GM12878 (cell line): ENCODE measurements at regions not wholly inside any gene's neighbourhood (a gene's known extent, or its start where the extent isn't known, plus 50 kb on each side); places are given as distances from the start of the nearest gene placed in this dataset.
A peak's percentile ranks its signal among the peaks of the same experiment; 100 is the strongest.

ENCODE experiments used
- ATAC-seq: fragments of 200-7000 bp; cut with Tn5 transposase; 3 replicates; pipeline ENCODE4 v1.9.1; 2020; ENCODE audit warnings: mild to moderate bottlenecking, moderate library complexity
- BruUV-seq: library from RNA; stranded (reverse); fragments of 400-500 nt; replicated peaks from 2 replicates; lab custom pipeline; 2021; lab: Mats Ljungman, UMichigan
- CTCF ChIA-PET: fragments of 300-600 bp; sonication (Branson Sonifier 250); formaldehyde crosslinking; extraction: SDS; loops from one replicate; lab custom pipeline; 2021; ENCODE audit warnings: inconsistent platforms; lab: Yijun Ruan, JAX
- POLR2A ChIA-PET: fragments of 350-600 bp; formaldehyde crosslinking; extraction: SDS; loops from one replicate; lab custom pipeline; 2021; ENCODE audit warnings: inconsistent platforms; lab: Charles Lee
- RAD21 ChIA-PET: fragments of 300-600 bp; sonication (Branson Sonifier 250); formaldehyde crosslinking; loops from one replicate; lab custom pipeline; 2023; ENCODE audit warnings: antibody characterized with exemption; ENCODE audit not compliant: unreplicated experiment; lab: Charles Lee
- SMC1A ChIA-PET: fragments of 300-600 bp; sonication (Branson Sonifier 250); formaldehyde crosslinking; loops from one replicate; lab custom pipeline; 2023; ENCODE audit not compliant: unreplicated experiment, uncharacterized antibody; lab: Charles Lee
- DNase-seq: peaks from one replicate; pipeline ENCODE4 v3.0.0-alpha.2; 2011; ENCODE audit warnings: low read depth, low spot score
- FAIRE-seq: peaks from 3 replicates; lab custom pipeline; 2011; peaks lifted over from hg19 to GRCh38; lab: Jason Lieb, UNC
- H2AFZ ChIP-seq: 2 replicates; pipeline ENCODE4 v1.6.0; 2011; ENCODE audit warnings: low read depth, low read length, control low read depth; ENCODE audit not compliant: control insufficient read depth
- H3K27ac ChIP-seq: 2 replicates; pipeline ENCODE4 v1.5.1; 2011; ENCODE audit warnings: control low read depth; ENCODE audit not compliant: control insufficient read depth, insufficient read depth
- H3K27me3 ChIP-seq, 2 experiments: replicated peaks in 1 of 2; 2 replicates each; pipeline versions ENCODE4 v1.6.0 to v1.6.1; 2011; ENCODE audit warnings: low read length in 1 of 2; ENCODE audit not compliant: control insufficient read depth in 2 of 2, insufficient read depth in 2 of 2
- H3K36me3 ChIP-seq, 2 experiments: 2 replicates each; pipeline ENCODE4 v1.5.1; 2011; ENCODE audit warnings: low read length in 1 of 2; ENCODE audit not compliant: control insufficient read depth in 2 of 2, insufficient read depth in 2 of 2
- H3K4me1 ChIP-seq: 2 replicates; pipeline ENCODE4 v1.6.1; 2011; ENCODE audit warnings: mild to moderate bottlenecking, low read length, moderate library complexity, mixed read lengths; ENCODE audit not compliant: control insufficient read depth, insufficient read depth
- H3K4me2 ChIP-seq: 2 replicates; pipeline ENCODE4 v1.6.0; 2011; ENCODE audit warnings: control low read depth; ENCODE audit not compliant: control insufficient read depth, insufficient read depth
- H3K4me3 ChIP-seq: fragments of 200-600 bp; sonication (generic); 2 replicates; pipeline ENCODE4 v1.5.1; 2016
- H3K79me2 ChIP-seq: 2 replicates; pipeline ENCODE4 v1.6.0; 2011; ENCODE audit warnings: low read length; ENCODE audit not compliant: control insufficient read depth, insufficient read depth
- H3K9ac ChIP-seq: 2 replicates; pipeline ENCODE4 v1.8.0; 2011; ENCODE audit warnings: low read length, control low read depth, mixed read lengths; ENCODE audit not compliant: control insufficient read depth, insufficient read depth
- H3K9me3 ChIP-seq: replicated peaks from 3 replicates; pipeline ENCODE4 v1.5.1; 2011; ENCODE audit warnings: mild to moderate bottlenecking, low read length; ENCODE audit not compliant: control insufficient read depth, insufficient read depth
- H4K20me1 ChIP-seq: 2 replicates; pipeline ENCODE4 v1.6.0; 2011; ENCODE audit not compliant: control insufficient read depth, insufficient read depth
- EP300 ChIP-seq, 2 experiments: fragments of 150-350 bp in 1 of 2; IDR thresholded peaks; 2 replicates each; pipeline ENCODE4 v1.6.1; 2011 to 2012; ENCODE audit warnings: low read depth in 2 of 2, low read length in 2 of 2, borderline replicate concordance in 1 of 2, improper control_type of control experiment in 1 of 2, inconsistent platforms in 1 of 2; ENCODE audit not compliant: control insufficient read depth in 1 of 2
- GABPA ChIP-seq: IDR thresholded peaks from 2 replicates; pipeline ENCODE4 v1.6.1; 2014; ENCODE audit warnings: antibody characterized with exemption, low read depth, mild to moderate bottlenecking, inconsistent platforms
- JUND ChIP-seq: IDR thresholded peaks from 2 replicates; pipeline ENCODE4 v1.6.1; 2012; ENCODE audit warnings: low read depth, mild to moderate bottlenecking, low read length, improper control_type of control experiment, moderate library complexity
- MYB ChIP-seq: fragments of 150-350 bp; IDR thresholded peaks from 2 replicates; pipeline ENCODE4 v1.6.1; 2014; ENCODE audit warnings: mild to moderate bottlenecking, low read depth, low read length, borderline replicate concordance
- NFYB ChIP-seq: IDR thresholded peaks from 2 replicates; pipeline ENCODE4 v1.6.1; 2011; ENCODE audit warnings: low read depth, mild to moderate bottlenecking, low read length, improper control_type of control experiment, moderate library complexity; ENCODE audit not compliant: insufficient read depth
- NR2C1 ChIP-seq: fragments of 450-650 bp; IDR thresholded peaks from 2 replicates; pipeline ENCODE4 v1.6.1; 2017; ENCODE audit warnings: antibody characterized with exemption, mild to moderate bottlenecking, moderate library complexity
- RAD21 ChIP-seq: IDR thresholded peaks from 2 replicates; pipeline ENCODE4 v1.6.1; 2011; ENCODE audit warnings: mild to moderate bottlenecking, low read depth, low read length, moderate library complexity; ENCODE audit not compliant: insufficient read depth
- SIN3A ChIP-seq: IDR thresholded peaks from 2 replicates; pipeline ENCODE4 v1.6.1; 2012; ENCODE audit warnings: low read depth, low read length, improper control_type of control experiment
- SMC3 ChIP-seq: IDR thresholded peaks from 2 replicates; pipeline ENCODE4 v1.6.1; 2011; ENCODE audit warnings: low read length, improper control_type of control experiment, borderline replicate concordance
- TARDBP ChIP-seq: IDR thresholded peaks from 2 replicates; pipeline ENCODE4 v1.6.1; 2016; ENCODE audit warnings: borderline replicate concordance
- WGBS: methylation state at CpG from one replicate; pipeline ENCODE4 v1.1.6; 2016; ENCODE audit warnings: low lambda C conversion rate; ENCODE audit not compliant: insufficient replicate concordance, insufficient coverage; ENCODE audit errors: missing lambda C conversion rate; 5-methylcytosine and 5-hydroxymethylcytosine counted together
- in situ Hi-C: fragments of 300-500 bp; cut with MboI; formaldehyde crosslinking; loops from 9 replicates; pipeline ENCODE4 v1.14.3; 2018; ENCODE audit warnings: mixed read lengths
- intact Hi-C: fragments of 100-400 bp; cut with micrococcal nuclease; formaldehyde crosslinking; loops from one replicate; pipeline ENCODE4 v1.14.2; 2022; ENCODE audit not compliant: unreplicated experiment
- TF ChIP-seq, protein P1 (sequence below): fragments of 450-650 bp; IDR thresholded peaks from 2 replicates; pipeline ENCODE4 v1.6.1; 2017; ENCODE audit warnings: antibody characterized with exemption, mild to moderate bottlenecking, moderate library complexity
- TF ChIP-seq, protein P2 (sequence below): fragments of 450-650 bp; IDR thresholded peaks from 2 replicates; pipeline ENCODE4 v1.6.1; 2017; ENCODE audit warnings: mild to moderate bottlenecking, moderate library complexity

DNA sequence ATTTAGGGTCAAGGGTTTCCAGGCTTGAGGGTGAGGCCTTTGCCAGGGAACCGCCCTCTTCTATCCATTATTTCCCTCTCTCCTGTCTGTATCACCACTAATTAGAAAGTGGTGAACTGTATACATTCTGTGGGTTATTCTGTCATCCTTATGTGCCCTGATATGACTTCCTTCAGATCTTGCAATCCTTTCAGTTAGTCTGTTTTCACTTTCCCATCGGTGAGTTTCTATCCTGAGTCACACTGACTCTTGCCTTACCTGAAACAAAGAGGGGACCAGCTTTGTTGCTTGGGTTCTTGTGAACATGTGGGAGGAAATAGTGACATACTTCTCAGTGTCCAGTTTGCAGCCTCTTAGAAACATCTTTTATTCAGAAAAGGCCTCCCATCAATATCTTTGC is 205.4 kb upstream of the GHR start:
- no peak for FAIRE-seq
- RAD21 ChIA-PET: no interaction called here
- CTCF ChIA-PET: no interaction called here

More for the DNA sequence above, 205.4 kb upstream of the GHR start:
- Histone ChIP-seq H3K9ac (no peak overlapping the region), H3K36me3 (no peaks in the 10 kb centered on the region), H3K79me2 (no peaks in the 10 kb centered on the region), H2AFZ (no peak overlapping the region), H4K20me1 (no peaks in the 10 kb centered on the region), H3K27me3 (no peaks in the 10 kb centered on the region), H3K4me1 (no peaks in the 10 kb centered on the region), H3K27ac (no peak overlapping the region), H3K4me2 (no peak overlapping the region), H3K9me3 (no peaks in the 10 kb centered on the region), H3K4me3 (no peak overlapping the region)
- BruUV-seq: no TSS peak
- intact Hi-C loops: no loop called here
- 36% methylated on average over 2 of the region's 2 CpGs for WGBS
- ATAC-seq (peak; percentile 54), DNase-seq (no peak)
- in situ Hi-C loops: no loop called here
- ChIA-PET POLR2A (no interaction called here), SMC1A (no interaction called here)
- TF ChIP-seq SMC3: no peak
- TF ChIP-seq RAD21: no peak
- no peak for TF ChIP-seq GABPA
- TF ChIP-seq TARDBP: no peak
- TF ChIP-seq MYB: no peak
- no peak for TF ChIP-seq EP300 (IDR thresholded peaks at IDR 0.05; ENCODE audit: borderline replicate concordance in 1 of 2, control insufficient read depth in 1 of 2, low read depth in 2 of 2, low read length in 2 of 2)
- TF ChIP-seq, protein P1, sequence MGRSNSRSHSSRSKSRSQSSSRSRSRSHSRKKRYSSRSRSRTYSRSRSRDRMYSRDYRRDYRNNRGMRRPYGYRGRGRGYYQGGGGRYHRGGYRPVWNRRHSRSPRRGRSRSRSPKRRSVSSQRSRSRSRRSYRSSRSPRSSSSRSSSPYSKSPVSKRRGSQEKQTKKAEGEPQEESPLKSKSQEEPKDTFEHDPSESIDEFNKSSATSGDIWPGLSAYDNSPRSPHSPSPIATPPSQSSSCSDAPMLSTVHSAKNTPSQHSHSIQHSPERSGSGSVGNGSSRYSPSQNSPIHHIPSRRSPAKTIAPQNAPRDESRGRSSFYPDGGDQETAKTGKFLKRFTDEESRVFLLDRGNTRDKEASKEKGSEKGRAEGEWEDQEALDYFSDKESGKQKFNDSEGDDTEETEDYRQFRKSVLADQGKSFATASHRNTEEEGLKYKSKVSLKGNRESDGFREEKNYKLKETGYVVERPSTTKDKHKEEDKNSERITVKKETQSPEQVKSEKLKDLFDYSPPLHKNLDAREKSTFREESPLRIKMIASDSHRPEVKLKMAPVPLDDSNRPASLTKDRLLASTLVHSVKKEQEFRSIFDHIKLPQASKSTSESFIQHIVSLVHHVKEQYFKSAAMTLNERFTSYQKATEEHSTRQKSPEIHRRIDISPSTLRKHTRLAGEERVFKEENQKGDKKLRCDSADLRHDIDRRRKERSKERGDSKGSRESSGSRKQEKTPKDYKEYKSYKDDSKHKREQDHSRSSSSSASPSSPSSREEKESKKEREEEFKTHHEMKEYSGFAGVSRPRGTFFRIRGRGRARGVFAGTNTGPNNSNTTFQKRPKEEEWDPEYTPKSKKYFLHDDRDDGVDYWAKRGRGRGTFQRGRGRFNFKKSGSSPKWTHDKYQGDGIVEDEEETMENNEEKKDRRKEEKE: no peak
- no peak for TF ChIP-seq SIN3A
- no peak for TF ChIP-seq NFYB
- TF ChIP-seq, protein P2, sequence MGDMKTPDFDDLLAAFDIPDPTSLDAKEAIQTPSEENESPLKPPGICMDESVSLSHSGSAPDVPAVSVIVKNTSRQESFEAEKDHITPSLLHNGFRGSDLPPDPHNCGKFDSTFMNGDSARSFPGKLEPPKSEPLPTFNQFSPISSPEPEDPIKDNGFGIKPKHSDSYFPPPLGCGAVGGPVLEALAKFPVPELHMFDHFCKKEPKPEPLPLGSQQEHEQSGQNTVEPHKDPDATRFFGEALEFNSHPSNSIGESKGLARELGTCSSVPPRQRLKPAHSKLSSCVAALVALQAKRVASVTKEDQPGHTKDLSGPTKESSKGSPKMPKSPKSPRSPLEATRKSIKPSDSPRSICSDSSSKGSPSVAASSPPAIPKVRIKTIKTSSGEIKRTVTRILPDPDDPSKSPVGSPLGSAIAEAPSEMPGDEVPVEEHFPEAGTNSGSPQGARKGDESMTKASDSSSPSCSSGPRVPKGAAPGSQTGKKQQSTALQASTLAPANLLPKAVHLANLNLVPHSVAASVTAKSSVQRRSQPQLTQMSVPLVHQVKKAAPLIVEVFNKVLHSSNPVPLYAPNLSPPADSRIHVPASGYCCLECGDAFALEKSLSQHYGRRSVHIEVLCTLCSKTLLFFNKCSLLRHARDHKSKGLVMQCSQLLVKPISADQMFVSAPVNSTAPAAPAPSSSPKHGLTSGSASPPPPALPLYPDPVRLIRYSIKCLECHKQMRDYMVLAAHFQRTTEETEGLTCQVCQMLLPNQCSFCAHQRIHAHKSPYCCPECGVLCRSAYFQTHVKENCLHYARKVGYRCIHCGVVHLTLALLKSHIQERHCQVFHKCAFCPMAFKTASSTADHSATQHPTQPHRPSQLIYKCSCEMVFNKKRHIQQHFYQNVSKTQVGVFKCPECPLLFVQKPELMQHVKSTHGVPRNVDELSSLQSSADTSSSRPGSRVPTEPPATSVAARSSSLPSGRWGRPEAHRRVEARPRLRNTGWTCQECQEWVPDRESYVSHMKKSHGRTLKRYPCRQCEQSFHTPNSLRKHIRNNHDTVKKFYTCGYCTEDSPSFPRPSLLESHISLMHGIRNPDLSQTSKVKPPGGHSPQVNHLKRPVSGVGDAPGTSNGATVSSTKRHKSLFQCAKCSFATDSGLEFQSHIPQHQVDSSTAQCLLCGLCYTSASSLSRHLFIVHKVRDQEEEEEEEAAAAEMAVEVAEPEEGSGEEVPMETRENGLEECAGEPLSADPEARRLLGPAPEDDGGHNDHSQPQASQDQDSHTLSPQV: no peak
- TF ChIP-seq JUND: no peak
- TF ChIP-seq NR2C1: no peak
- TF ChIP-seq, all 136 proteins: peak for 0
